CD4-positive, alpha-beta memory T cell (primary cell): ENCODE measurements at regions not wholly inside any gene's neighbourhood (a gene's known extent, or its start where the extent isn't known, plus 50 kb on each side); places are given as distances from the start of the nearest gene placed in this dataset.
"Not testable (repeated sequence)": the region's sequence is repeated elsewhere in the genome, so short reads cannot be mapped to it uniquely, and the experiment has no call there.

ENCODE experiments used
- CTCF ChIA-PET: fragments of 350-600 bp; sonication (Branson Sonifier 250); formaldehyde crosslinking; loops from one replicate; lab custom pipeline; 2021; ENCODE audit warnings: inconsistent platforms; ENCODE audit not compliant: partially characterized antibody; lab: Charles Lee
- POLR2A ChIA-PET: fragments of 350-600 bp; sonication (Branson Sonifier 250); formaldehyde crosslinking; loops from one replicate; lab custom pipeline; 2021; ENCODE audit not compliant: partially characterized antibody; lab: Charles Lee
- DNase-seq, 5 donors: peaks; one replicate each; pipeline versions ENCODE4 v3.0.0 to v3.0.0-alpha.2; 2020 to 2022; ENCODE audit warnings: mixed read lengths in 1 of 5
- H3K27ac ChIP-seq: one replicate; pipeline ENCODE4 v1.7.0; 2013; ENCODE audit warnings: low read depth, low read length
- H3K27me3 ChIP-seq: 2 replicates; pipeline ENCODE4 v1.7.0; 2013; ENCODE audit warnings: mild to moderate bottlenecking, low read length, moderate library complexity; ENCODE audit not compliant: insufficient read depth
- H3K36me3 ChIP-seq: 2 replicates; pipeline ENCODE4 v1.7.0; 2013; ENCODE audit warnings: mild to moderate bottlenecking, low read length, moderate library complexity; ENCODE audit not compliant: insufficient read depth
- H3K4me1 ChIP-seq: 2 replicates; pipeline ENCODE4 v1.7.0; 2013; ENCODE audit warnings: mild to moderate bottlenecking, low read length, moderate library complexity; ENCODE audit not compliant: insufficient read depth
- H3K4me3 ChIP-seq, 2 donors: one replicate each; pipeline ENCODE4 v1.7.0; 2013; ENCODE audit warnings: low read length in 2 of 2, mild to moderate bottlenecking in 1 of 2
- H3K9me3 ChIP-seq, 2 donors: one replicate each; pipeline ENCODE4 v1.7.0; 2013; ENCODE audit warnings: low read length in 2 of 2, control low read depth in 1 of 2; ENCODE audit not compliant: control insufficient read depth in 1 of 2
- H3K27ac Mint-ChIP-seq, 7 donors: one replicate each; pipeline ENCODE4 v1.8.0; 2020 to 2021; ENCODE audit warnings: mixed read lengths in 7 of 7, mild to moderate bottlenecking in 6 of 7, inconsistent platforms in 3 of 7, moderate library complexity in 3 of 7
- H3K27me3 Mint-ChIP-seq, 2 donors: one replicate each; pipeline ENCODE4 v1.8.0; 2020 to 2021; ENCODE audit warnings: mixed read lengths in 2 of 2
- H3K36me3 Mint-ChIP-seq, 2 donors: one replicate each; pipeline ENCODE4 v1.8.0; 2020 to 2021; ENCODE audit warnings: mixed read lengths in 2 of 2, inconsistent platforms in 1 of 2, mild to moderate bottlenecking in 1 of 2
- H3K4me1 Mint-ChIP-seq, 4 donors: one replicate each; pipeline ENCODE4 v1.8.0; 2020 to 2021; ENCODE audit warnings: mixed read lengths in 4 of 4, mild to moderate bottlenecking in 1 of 4
- H3K4me3 Mint-ChIP-seq, 8 donors: one replicate each; pipeline ENCODE4 v1.8.0; 2020 to 2021; ENCODE audit warnings: mixed read lengths in 8 of 8, mild to moderate bottlenecking in 7 of 8, moderate library complexity in 6 of 8, inconsistent platforms in 3 of 8
- H3K9me3 Mint-ChIP-seq, 8 donors: one replicate each; pipeline ENCODE4 v1.8.0; 2020 to 2021; ENCODE audit warnings: mixed read lengths in 8 of 8, mild to moderate bottlenecking in 5 of 8, inconsistent platforms in 3 of 8, moderate library complexity in 1 of 8
- intact Hi-C: fragments of 100-400 bp; cut with micrococcal nuclease; formaldehyde crosslinking; loops from one replicate; pipeline ENCODE4 v1.15.1; 2023

- no peaks in the 10 kb centered on the region for H3K27me3 ChIP-seq
- no peaks in the 10 kb centered on the region for H3K27me3 Mint-ChIP-seq
- H3K27ac Mint-ChIP-seq, result no peak overlapping the region
- H3K36me3 Mint-ChIP-seq, result peaks cover 0 to 5% of the 10 kb centered on the region in 2 donors
- H3K4me1 Mint-ChIP-seq, result peaks cover 0 to 4% (median 3%) of the 10 kb centered on the region in 4 donors
- peaks cover 0 to 8% (median 0%) of the 10 kb centered on the region in 8 donors for H3K9me3 Mint-ChIP-seq
- DNase-seq, result no peak
- ChIA-PET POLR2A (interaction anchor here (0.6 to 1.3 kb wide), 3 partner anchors 10 to 1053 kb away, joined by 3 to 6 read pairs (median 5); no protein-coding TSS in a partner anchor), CTCF (interaction anchor here (0.9 to 4.4 kb wide), 2 partner anchors 32 to 34 kb away, joined by 3 to 19 read pairs; no protein-coding TSS in a partner anchor)
- H3K4me1 ChIP-seq, result no peaks in the 10 kb centered on the region
- H3K4me3 Mint-ChIP-seq, result no peak overlapping the region
- no peaks in the 10 kb centered on the region for H3K9me3 ChIP-seq
- no peak overlapping the region for H3K4me3 ChIP-seq
- intact Hi-C loops, result no loop called here
- H3K27ac ChIP-seq, result no peak overlapping the region
- no peaks in the 10 kb centered on the region for H3K36me3 ChIP-seq
Observed at GRCh38 chr5:42940853-42941252, 99.3 kb downstream of the ANXA2R start.

- DNase-seq, CTCF ChIA-PET, H3K27me3 Mint-ChIP-seq, H3K27ac Mint-ChIP-seq, H3K9me3 Mint-ChIP-seq, H3K4me3 Mint-ChIP-seq, H3K36me3 ChIP-seq, H3K4me3 ChIP-seq, H3K4me1 ChIP-seq, H3K27ac ChIP-seq, POLR2A ChIA-PET, H3K4me1 Mint-ChIP-seq, H3K27me3 ChIP-seq, H3K9me3 ChIP-seq, intact Hi-C loops: not testable (repeated sequence)
- peaks cover 2 to 24% of the 10 kb centered on the region in 2 donors for H3K36me3 Mint-ChIP-seq
Observed at GRCh38 chr5:42932011-42932410, 108.1 kb downstream of the ANXA2R start.

GRCh38 chr5:42931451-42931850 is 108.7 kb downstream of the ANXA2R start:
- H3K27ac Mint-ChIP-seq, H3K4me1 Mint-ChIP-seq, H3K27ac ChIP-seq, H3K4me1 ChIP-seq, H3K27me3 Mint-ChIP-seq, H3K9me3 Mint-ChIP-seq, H3K9me3 ChIP-seq, H3K36me3 ChIP-seq, intact Hi-C loops, CTCF ChIA-PET, H3K4me3 ChIP-seq, POLR2A ChIA-PET, DNase-seq, H3K27me3 ChIP-seq, H3K4me3 Mint-ChIP-seq: not testable (repeated sequence)
- H3K36me3 Mint-ChIP-seq, result peaks cover 2 to 24% of the 10 kb centered on the region in 2 donors

GRCh38 chr5:42930934-42931333 is 109.2 kb downstream of the ANXA2R start:
- Histone ChIP-seq H3K36me3 (no peaks in the 10 kb centered on the region), H3K9me3 (no peaks in the 10 kb centered on the region), H3K27ac (no peak overlapping the region), H3K4me3 (no peak overlapping the region), H3K4me1 (no peaks in the 10 kb centered on the region), H3K27me3 (no peaks in the 10 kb centered on the region)
- H3K4me3 Mint-ChIP-seq, result no peak overlapping the region
- H3K9me3 Mint-ChIP-seq, result peaks cover 0 to 9% (median 2%) of the 10 kb centered on the region in 8 donors
- H3K36me3 Mint-ChIP-seq, result peaks cover 0 to 24% of the 10 kb centered on the region in 2 donors
- peaks cover 0 to 2% (median 0%) of the 10 kb centered on the region in 4 donors for H3K4me1 Mint-ChIP-seq
- ChIA-PET CTCF (no interaction called here), POLR2A (no interaction called here)
- DNase-seq, result no peak
- no peak overlapping the region for H3K27ac Mint-ChIP-seq
- no peaks in the 10 kb centered on the region for H3K27me3 Mint-ChIP-seq
- intact Hi-C loops, result no loop called here

- Histone ChIP-seq H3K36me3 (no peaks in the 10 kb centered on the region), H3K9me3 (no peaks in the 10 kb centered on the region), H3K27ac (no peak overlapping the region), H3K4me3 (no peak overlapping the region), H3K4me1 (no peaks in the 10 kb centered on the region), H3K27me3 (no peaks in the 10 kb centered on the region)
- Mint-ChIP-seq H3K27me3 (no peaks in the 10 kb centered on the region), H3K27ac (no peak overlapping the region), H3K4me3 (no peak overlapping the region), H3K4me1 (peaks cover 0 to 2% (median 0%) of the 10 kb centered on the region in 4 donors), H3K36me3 (peaks cover 0 to 24% of the 10 kb centered on the region in 2 donors), H3K9me3 (peaks cover 0 to 9% (median 2%) of the 10 kb centered on the region in 8 donors)
- ChIA-PET POLR2A (no interaction called here), CTCF (interaction anchor here (0.6 kb wide), 1 partner anchor 42 kb away, joined by 3 read pairs; no protein-coding TSS in a partner anchor)
- intact Hi-C loops, result no loop called here
- no peak for DNase-seq
Observed at GRCh38 chr5:42929871-42930270, 110.2 kb downstream of the ANXA2R start.

GRCh38 chr5:42927730-42928129 is 112.4 kb downstream of the ANXA2R start:
- H3K4me1 Mint-ChIP-seq, result peaks cover 0 to 2% (median under 1%) of the 10 kb centered on the region in 4 donors
- Histone ChIP-seq H3K36me3 (no peaks in the 10 kb centered on the region), H3K27ac (no peak overlapping the region), H3K4me1 (no peaks in the 10 kb centered on the region), H3K27me3 (no peaks in the 10 kb centered on the region), H3K4me3 (no peak overlapping the region), H3K9me3 (no peaks in the 10 kb centered on the region)
- peaks cover 0 to 18% of the 10 kb centered on the region in 2 donors for H3K36me3 Mint-ChIP-seq
- H3K27ac Mint-ChIP-seq, result no peak overlapping the region
- ChIA-PET CTCF (no interaction called here), POLR2A (no interaction called here)
- no peak for DNase-seq
- no peaks in the 10 kb centered on the region for H3K27me3 Mint-ChIP-seq
- H3K4me3 Mint-ChIP-seq, result no peak overlapping the region
- H3K9me3 Mint-ChIP-seq, result peaks cover 0 to 5% (median 2%) of the 10 kb centered on the region in 8 donors
- intact Hi-C loops, result no loop called here

- no peaks in the 10 kb centered on the region for H3K9me3 Mint-ChIP-seq
- H3K4me3 Mint-ChIP-seq, result no peak overlapping the region
- H3K27me3 Mint-ChIP-seq, result no peaks in the 10 kb centered on the region
- Histone ChIP-seq H3K27ac (no peak overlapping the region), H3K4me3 (no peak overlapping the region), H3K36me3 (no peaks in the 10 kb centered on the region), H3K4me1 (no peaks in the 10 kb centered on the region), H3K9me3 (no peaks in the 10 kb centered on the region), H3K27me3 (no peaks in the 10 kb centered on the region)
- POLR2A ChIA-PET, result no interaction called here
- DNase-seq, result no peak
- intact Hi-C loops, result no loop called here
- peaks cover 0 to 2% of the 10 kb centered on the region in 2 donors for H3K36me3 Mint-ChIP-seq
- H3K27ac Mint-ChIP-seq, result no peak overlapping the region
- peaks cover 0 to 2% (median 0%) of the 10 kb centered on the region in 4 donors for H3K4me1 Mint-ChIP-seq
- CTCF ChIA-PET, result no interaction called here
Observed at GRCh38 chr5:42924686-42925085, 113.0 kb upstream of the SELENOP start.
